ENCODE measurements at regions not wholly inside any gene's neighbourhood (a gene's known extent, or its start where the extent isn't known, plus 50 kb on each side); places are given as distances from the start of the nearest gene placed in this dataset.
"Not testable (repeated sequence)": the region's sequence is repeated elsewhere in the genome, so short reads cannot be mapped to it uniquely, and the experiment has no call there.

DNA sequence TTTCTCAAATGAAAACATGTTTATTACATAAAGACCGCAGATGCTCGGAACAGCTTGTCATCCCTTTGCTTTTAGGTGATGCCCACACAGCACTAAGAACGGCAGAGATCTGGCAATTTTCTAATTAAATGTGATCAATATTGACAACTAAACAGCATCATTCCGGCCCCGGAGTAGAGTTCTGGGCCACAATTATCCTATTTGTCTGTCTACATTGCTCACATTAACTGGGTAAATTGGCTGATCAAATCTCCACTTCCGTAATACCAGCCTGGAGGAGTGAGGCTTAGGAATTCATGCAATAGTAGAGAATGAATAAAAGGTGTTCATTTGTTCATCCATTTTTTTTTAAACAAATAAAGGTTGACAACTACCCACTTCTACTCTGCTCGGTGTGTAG lies 245.1 kb upstream of the C9orf72 start:
- no peak for DNase-seq

DNA sequence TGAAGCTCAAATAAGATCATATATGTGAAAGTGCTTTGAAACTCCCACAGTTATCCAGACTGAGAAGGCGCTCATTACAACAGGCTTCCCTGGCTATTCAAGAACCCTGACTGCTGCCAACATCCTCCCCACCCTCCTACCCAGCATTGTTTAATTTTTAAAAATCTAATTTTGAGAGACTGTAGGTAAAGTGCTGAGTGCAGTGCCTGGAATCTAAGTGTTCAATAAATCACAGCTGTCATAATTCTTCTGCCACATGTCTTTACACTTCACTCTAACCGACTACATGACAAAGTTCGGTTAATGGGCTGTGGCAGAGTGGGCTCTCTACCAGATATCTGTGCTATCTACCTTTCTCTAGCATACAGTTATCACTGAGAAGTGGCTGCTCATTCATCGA lies 255.6 kb upstream of the C9orf72 start:
- DNase-seq: no peak

DNA sequence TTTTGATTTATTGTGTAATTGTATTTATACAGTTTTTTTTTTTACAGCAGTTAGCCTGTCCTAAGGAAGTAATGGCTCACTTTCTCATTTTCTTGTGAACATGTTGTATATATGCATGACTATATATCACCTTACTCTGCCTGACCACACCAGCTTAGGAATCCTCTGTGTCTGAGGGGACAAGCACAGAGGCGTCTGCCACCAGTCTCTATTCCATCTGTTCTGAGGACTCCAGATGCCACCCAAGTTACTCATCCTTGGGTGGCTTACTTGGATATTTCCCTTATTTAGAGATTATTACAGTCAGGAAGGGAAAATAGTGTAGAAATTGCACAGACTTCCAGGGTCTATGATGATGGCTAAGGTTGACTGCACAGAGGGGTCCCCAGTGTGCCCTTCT lies 256.3 kb upstream of the C9orf72 start:
- DNase-seq: no peak

DNA sequence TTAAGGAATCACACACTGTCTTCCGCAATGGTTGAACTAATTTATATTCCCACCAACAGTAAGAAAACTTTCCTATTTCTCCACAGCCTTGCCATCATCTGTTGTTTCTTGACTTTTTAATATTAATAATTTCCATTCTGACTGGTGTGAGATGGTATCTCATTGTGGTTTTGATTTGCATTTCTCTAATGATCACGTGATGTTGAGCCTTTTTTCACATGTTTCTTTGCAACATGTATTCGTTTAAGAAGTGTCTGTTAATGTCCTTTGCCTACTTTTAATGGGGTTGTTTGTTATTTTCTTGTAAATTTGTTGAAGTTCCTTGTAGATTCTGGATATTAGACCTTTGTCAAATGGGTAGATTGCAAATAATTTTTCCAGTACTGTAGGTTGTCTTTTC lies 258.8 kb upstream of the C9orf72 start:
- DNase-seq: not testable (repeated sequence)

DNA sequence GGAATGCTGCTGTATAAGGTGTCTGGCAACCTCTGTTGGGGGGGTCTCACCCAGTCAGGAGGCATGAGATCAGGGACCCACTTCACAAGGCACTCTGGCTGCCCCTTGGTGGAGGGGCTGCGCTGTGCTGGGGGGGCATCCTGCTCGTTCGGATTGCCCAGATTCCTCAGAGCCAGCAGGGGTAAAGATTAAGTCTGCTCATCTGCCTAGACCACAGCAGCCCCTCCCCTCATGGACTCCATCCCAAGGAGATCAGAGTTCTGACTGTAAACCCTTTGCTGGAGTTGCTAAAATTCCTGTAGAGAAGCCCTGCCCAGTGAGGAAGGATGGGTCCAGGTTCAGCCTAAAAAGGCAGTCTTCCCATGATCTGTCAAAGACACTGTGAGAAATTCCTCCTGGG lies 262.0 kb upstream of the C9orf72 start:
- DNase-seq: no peak

DNA sequence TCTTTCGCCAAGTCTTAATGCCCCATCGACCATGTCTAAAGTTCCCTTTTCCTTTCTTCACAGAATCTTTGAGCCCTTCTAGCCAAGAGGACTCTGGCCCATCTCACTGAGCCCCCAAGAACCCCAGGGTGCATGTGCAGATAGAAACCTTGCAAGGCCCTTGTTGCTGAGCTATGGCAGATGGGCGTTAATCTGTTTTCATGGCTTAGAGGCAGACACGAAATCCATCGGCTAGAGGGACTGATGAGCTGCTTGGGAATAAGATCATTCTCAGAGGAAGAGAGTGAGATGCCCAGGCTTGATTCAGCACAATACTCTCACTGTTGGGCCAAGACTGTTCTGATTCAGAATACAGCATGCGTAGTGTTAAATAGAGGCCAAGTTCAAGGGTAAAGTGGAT lies 262.5 kb upstream of the C9orf72 start:
- no peak for DNase-seq

DNA sequence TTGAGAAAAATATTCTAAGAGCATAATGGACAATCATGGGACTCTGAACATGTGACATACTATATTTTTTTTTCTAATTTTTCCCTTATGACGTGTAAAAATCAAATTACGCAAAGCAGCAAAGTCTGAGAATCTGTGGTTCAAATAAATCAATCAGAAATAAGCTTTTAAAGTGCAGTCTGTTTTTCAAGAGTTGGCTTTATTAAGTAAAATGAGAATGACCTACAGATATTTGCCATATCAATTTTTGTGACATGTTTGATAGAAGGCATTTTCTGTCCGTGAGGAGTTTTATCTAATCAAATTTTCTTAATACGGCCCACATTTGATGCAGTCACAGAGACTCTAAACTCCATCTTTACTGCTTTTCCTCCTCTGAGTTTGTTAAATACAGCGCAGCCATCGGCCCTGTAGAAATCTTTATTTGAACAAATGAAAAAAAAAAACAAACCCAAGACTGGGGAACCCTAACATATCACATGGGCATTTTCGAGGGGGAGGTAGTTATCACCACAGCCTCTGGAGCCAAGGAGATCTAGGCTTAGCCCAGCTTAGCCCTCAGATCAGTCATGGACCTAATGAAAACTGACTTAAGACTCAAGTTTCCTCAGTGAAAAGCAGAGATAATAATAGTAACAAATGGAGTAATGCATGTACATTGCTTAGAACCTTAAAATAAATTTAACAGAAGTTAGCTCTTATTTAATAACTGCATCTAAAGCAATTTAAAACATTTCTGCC lies 263.6 kb upstream of the C9orf72 start:
- no peak for DNase-seq

DNA sequence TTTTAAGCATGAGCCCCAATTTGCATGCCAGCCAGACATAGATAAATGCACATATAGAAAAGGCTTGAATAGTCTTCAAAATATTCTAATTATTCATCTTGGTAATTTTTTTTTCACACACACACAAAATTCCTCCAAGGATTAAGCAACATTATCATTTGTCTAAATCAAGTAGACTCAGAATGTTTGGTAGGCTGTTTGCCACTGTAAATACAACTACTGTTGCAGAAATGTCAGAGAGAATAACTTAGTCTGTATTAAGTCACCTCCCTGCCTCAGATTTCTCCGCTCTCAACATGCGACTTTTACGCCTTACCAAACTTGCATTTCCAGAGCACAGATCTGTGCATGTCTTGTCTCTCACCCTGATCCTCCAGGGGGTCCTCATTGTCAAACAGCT lies 265.6 kb upstream of the C9orf72 start:
- no peak for DNase-seq

DNA sequence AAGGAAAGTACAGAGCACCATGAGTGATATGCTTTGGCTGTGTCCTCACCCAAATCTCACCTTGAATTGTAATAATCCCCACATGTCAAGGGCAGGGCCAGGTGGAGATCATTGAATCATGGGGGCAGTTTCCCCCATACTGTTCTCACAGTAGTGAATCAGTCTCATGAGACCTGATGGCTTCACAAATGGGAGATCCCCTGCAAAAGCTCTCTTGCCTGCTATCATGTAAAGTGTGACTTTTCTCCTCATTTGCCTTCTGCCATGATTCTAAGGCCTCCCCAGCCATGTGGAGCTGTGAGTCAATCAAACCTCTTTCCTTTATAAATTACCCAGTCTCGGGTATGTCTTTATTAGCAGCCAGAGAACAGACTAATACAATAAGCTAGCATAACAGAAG lies 266.5 kb upstream of the C9orf72 start:
- DNase-seq: not testable (repeated sequence)

DNA sequence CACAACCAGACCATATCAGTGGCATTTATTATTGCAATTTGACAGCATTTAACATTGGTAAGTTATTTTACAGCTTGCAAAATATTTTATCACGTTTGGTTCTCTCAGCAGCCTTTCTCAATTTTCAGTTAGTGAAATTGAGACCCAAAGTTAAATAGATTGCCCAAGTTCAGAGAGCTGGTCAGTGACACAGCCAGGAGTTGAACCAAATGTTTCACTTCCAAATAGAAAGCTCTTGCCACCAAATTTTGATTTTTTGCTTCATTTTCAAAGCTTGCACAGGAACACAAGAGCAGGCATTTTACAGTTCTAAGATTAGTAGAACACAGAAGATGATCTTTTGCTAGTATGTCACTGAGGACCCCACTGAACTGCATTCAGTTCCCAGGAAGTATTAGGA lies 271.5 kb upstream of the C9orf72 start:
- DNase-seq: no peak

DNA sequence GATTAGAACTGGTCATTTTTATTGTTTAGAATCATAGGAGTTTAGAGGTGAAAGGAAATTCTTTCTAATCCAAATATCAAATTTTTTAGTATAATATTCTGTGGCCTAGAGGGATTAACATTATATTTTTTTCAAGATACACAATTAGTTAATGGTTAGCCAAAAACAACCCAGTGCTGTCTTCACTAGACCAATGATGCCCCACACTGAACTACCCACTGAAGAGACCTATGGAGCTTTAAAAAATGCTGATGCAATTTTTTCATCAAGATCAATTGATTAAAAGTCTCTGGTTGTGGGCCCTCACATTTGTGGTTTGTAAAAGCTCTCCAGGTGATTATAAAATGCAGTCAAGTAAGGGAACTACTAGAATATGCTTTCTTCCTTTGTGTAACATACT lies 274.1 kb upstream of the C9orf72 start:
- no peak for DNase-seq

DNA sequence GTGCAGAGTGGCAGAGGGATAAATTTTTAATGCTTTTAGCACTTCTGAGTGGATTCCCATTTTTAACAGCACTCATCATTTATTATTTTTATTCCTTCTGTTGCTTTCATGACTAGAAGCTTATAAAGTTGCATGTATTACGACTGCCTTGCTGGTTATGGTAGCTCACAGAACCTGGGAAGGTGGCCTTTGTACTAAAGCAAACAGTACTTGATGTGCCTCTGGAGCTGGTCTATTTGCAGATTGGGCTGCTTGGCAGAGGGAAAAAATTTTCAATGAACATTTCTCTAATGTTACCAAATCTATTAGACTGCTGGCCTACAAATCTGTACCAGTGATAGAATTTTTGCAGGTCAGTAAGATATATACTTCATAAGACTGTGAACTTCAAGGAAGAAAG lies 274.5 kb upstream of the C9orf72 start:
- no peak for DNase-seq

DNA sequence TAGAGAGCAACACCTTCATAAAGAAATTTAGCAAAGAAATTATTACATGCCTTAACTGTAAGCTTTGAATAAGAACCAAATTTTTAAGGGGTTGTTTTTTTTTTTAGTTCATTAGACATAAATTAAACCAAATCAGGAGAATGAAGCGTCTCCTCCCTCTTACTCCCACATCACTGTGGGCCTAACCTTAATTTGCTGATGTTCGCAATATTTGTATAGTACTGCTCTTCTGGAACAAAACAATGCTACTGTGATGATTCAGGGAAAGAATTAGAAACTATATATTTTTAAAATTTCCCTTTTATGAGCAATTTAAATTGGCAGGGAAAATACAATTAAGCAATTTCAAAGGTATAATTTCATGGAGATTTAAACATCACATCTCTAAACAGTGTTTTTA lies 275.0 kb upstream of the C9orf72 start:
- no peak for DNase-seq

DNA sequence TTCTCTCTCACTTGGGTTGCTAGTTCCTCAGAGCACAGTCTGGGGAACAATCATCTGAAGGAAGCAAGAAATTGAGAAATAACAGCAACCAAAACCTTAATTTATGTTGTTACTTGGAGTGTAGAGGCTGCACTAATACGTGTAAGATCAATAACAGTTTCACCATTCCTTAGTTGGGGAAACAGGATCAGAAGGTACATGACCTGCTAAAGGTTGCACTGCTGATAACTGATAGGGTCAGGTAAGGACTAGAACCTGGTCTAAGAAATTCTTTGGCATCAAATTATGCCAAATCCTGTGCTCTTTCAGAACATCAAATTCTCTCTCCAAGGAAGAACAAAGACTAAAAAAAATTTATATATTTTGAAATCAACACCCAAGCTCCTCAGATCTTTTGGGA lies 278.6 kb upstream of the C9orf72 start:
- no peak for DNase-seq

DNA sequence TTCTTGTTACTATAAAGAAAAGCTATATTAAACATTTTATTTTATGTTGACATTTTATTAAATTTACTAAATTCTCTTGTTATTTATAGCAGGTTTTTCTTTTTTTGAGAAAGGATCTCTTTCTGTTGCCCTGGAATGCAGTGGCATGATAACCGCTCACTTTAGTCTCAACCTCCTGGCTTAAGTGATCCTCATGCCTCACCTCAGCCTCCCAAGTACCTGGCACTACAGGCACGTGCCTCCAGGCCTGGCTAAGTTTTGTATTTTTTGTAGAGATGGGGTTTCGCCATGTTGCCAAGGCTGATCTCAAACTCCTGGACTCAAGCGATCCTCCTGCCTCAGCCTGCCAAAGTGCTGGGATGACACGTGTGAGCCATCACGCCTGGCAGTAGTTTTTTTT lies 280.2 kb upstream of the C9orf72 start:
- DNase-seq: no peak

DNA sequence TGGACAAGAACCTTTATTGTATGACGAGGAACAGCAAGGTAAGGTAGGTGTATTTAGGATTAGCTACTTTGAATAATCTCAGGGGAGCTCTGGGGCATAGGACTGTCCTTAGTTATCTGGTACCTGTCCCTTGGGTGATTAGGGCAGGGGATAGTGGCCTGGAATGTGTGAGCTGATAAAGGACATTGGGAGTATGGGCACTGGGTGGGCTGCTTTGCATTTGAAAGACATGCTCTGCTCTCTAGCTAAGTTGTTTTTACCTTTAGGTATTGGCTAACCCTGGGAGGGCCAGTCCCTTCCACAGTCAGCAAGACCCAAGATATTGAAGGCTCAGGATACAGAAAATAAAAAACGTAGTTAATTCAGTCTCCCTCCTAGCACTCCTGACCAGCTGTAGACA lies 282.8 kb upstream of the C9orf72 start:
- no peak for DNase-seq

DNA sequence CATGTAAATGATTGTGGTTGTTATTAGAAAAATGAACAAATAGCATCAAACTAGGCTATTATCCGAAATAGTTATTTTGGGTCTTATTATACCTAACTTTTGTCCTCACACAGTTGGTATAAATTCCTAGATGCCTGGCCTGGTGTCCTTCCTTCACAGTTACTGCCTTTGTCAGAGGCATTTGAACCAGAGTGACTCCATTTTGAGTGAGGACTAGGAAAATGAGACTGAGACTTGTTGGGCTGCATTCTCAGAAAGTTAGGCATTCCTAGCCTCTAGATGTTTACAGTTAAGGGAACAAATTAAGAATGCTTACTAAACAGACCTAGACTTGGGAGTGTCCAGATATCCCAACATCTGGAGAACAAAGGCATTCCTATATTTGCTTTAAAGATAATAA lies 283.5 kb upstream of the C9orf72 start:
- no peak for DNase-seq

DNA sequence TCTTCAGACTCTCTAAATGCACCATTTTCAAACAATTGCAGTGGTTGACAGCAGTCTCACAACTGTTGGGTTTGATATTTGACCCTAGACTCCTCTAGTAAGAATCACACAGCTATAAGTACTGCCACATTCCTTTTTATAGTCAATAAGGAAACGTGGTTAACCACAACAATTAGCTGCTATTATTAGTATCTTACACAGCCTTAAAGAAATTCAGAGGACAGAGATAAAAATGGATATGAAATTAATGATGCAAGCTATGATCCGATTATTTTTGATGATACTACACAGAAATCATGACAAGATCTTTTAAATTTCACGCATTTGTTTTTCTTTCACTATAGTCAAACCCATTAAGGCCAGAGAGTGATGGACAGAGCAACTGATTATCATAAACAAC lies 288.6 kb upstream of the C9orf72 start:
- DNase-seq: no peak

DNA sequence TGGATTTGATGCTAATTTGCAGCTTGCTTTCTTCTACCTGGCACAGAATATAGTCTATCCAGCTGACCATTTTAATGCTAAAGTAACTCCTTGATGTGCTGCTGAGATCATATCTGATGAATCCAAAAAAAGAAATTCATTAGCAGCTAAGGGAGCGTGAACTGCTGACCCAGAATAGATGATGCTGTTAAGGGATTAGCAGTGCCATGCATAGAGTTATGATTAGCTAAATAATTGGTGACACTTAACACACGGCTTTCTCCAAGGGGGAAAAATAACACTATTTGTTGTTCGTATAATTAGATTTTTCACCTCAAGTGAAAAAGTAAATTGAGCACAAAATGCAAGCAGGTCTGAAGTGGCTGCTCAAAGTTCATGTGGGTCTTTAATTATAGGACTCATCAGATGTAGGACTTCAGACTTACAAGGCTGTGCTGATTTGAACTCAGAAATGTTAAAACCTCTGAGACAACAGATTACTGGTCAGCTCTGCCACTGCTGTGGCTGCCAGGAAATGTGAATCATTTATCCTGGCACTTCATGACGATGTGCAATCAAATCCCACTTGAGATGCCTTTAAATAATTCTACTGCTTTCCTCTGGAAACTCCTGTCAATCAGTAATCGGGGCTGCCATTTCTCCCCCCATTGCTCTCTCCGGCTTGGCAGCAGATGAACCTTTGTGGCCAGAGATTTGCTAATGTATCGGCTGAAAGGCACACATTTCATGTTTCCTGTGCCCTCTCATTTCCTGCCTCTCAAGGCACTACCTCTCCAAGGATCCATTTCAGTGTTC lies 291.6 kb upstream of the C9orf72 start:
- no peak for DNase-seq

DNA sequence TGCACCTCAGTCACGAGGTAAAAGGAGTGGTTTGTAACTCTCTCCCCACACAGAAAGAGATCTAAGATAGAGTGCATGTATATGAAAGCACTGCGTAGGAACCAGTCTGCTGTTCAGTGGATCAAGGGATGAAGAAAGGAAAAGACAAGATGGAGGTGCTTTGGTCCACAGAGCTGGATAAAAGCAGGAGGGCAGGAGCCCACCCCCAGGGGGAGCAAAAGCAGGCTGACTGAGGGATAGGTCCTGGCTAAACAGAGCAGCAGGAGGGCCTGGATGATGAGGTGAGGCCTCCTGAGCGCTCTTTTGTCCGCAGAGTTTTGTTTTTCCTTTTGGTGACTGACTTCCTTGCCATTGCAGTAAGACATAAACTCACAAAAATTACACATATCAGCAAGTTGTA lies 293.5 kb upstream of the C9orf72 start:
- DNase-seq: no peak

DNA sequence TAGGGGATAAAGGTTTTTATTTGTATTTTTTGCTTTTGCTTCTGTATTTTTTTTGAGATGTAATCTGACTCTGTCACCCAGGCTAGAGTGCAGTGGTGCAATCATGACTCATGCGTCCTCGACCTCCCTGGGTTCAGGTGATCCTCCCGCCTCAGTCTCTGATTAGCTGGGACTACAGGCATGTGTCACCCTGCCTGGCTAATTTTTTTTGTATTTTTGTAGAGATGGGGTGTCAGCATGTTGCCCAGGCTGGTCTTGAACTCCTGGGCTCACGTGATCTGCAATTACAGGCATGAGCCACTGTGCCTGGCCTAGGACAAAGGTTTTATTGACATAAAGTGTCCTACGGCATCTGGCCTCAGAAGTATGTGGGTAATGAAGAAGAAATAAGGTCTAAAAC lies 297.1 kb upstream of the C9orf72 start:
- DNase-seq: no peak

DNA sequence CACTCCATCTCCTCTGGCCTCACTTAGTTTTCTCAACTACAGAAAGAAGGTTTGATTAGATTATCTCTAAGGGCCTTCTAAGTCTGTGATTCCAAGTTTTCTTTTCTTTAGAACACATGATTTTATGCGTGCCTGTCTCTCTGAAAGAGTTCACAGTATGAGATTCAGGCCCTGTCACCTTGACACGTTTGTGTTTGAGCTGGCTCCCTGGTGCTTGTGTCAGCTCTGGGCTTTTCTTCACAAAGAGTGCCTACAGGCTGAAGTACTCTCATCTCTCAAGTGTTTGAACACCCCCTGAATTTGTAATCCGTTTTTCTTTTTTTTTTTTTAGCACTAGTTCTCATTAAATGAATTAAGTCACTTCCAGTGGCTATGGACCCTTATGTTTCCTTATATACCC lies 306.9 kb upstream of the C9orf72 start:
- DNase-seq: no peak

DNA sequence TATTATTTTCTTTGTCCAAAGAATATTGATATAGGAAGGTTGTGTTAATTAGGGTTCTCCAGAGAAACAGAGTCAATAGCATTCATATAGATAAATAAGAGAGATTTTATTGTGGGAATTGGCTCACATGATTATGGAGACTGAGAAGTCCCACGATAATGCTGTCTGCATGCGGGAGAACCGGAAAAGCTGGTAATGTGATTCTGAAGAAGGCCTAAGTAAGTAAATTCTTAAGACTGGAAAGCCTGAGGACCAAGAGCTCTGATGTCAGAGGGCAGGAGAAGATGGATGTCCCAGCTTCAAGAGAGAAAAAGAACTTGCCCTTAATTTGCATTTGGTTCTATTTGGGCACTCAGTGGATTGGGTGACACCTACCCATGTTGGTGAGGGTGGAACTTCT lies 307.4 kb upstream of the C9orf72 start:
- no peak for DNase-seq

DNA sequence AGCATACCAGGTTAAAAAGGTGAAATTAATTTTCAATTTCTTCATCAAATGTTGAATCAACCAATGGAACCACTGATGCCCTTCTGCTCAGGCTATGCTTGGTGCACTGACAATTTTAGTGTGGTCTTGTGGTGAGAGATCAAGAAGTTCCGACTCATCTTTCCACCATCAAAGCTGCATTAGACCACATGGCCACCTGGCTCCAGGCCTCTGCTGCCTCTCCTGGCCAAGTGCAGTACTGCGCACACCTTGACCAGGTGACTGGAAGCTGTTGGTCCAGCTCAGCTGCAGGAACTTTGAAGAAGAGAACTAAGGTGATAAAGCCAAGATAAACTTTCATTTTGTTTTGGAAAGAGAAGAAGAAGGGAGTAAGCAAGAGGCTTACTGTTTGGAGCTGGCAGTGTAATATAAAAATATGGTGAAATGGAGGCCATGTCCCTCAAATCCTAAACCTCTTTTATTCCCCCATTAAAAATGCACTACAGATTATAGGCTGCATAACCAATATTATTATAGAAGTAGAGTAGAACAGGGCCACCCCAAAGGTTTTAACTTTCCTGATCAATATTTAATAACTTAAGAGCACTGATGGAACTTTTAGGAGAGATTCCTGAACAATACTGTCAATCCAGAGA lies 315.5 kb upstream of the C9orf72 start:
- peak; percentile 42 for DNase-seq
